GM10266 (cell line): ENCODE measurements at regions not wholly inside any gene's neighbourhood (a gene's known extent, or its start where the extent isn't known, plus 50 kb on each side); places are given as distances from the start of the nearest gene placed in this dataset.

Experiments used
- DNase-seq: peaks from one replicate; pipeline ENCODE4 v3.0.0; 2012; ENCODE audit errors: extremely low spot score
- CTCF ChIP-seq: IDR thresholded peaks from 2 replicates; pipeline ENCODE4 v1.5.1; 2012; ENCODE audit warnings: mild to moderate bottlenecking, low read depth; ENCODE audit not compliant: control insufficient read depth, insufficient read depth; ENCODE audit errors: missing control alignments

DNA sequence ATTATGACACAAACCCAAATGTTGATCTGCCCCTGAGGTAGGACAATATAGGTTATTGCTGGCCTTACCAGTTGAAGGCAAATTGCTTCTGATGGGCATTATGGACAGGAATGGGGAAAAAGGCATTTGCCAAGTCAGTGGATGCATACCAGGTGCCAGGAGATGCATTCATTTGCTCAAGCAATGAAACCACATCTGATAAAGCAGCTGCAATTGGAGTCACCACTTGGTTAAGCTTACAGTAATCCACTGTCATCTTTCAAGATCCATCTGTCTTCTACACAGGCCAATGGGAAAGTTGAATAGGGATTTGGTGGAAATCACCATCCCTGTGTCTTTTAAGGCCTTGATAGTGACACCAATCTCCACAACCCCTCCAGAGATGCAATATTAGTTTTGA is 648.6 kb downstream of the COL12A1 start:
- no peak for DNase-seq
- no peak for TF ChIP-seq CTCF

GRCh38 chr6:74554041-74554440 is 651.8 kb downstream of the COL12A1 start:
- no peak for TF ChIP-seq CTCF
- no peak for DNase-seq

DNA sequence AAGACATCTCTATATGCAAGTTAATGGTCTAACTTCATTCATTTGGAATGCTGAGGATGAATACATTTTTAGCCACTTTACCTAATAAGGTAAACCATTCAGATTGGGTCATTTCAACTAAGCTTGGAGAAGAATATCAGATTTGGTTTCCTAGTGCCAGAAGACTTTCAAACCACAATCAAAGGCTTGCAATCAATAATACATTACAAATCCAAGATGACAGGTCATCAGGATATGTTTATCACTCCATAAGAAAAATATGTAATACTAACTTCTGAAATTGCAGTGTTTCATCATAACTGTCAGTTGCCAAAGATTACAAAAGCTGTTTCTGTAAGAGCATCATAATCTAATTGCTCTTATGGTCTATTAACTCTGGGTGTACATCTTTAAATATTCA is 654.0 kb downstream of the COL12A1 start:
- DNase-seq, result no peak
- no peak for TF ChIP-seq CTCF

- no peak for DNase-seq
- no peak for TF ChIP-seq CTCF
Observed at GRCh38 chr6:74550821-74551220, 655.0 kb downstream of the COL12A1 start.

- DNase-seq, result no peak
- TF ChIP-seq CTCF, result no peak
Observed at GRCh38 chr6:74549746-74550145, 656.1 kb downstream of the COL12A1 start.

- no peak for TF ChIP-seq CTCF
- DNase-seq, result no peak
Observed at GRCh38 chr6:74534465-74535211, 671.2 kb downstream of the COL12A1 start.

GRCh38 chr6:74519163-74519562 is 686.7 kb downstream of the COL12A1 start:
- TF ChIP-seq CTCF, result no peak
- no peak for DNase-seq
